HEK293T (cell line): ENCODE measurements at regions not wholly inside any gene's neighbourhood (a gene's known extent, or its start where the extent isn't known, plus 50 kb on each side); places are given as distances from the start of the nearest gene placed in this dataset.

Source experiments
- BHLHE40 ChIP-seq: fragments of 450-650 bp; IDR thresholded peaks from 2 replicates; pipeline ENCODE4 v1.6.1; 2016; ENCODE audit warnings: mild to moderate bottlenecking, moderate library complexity, borderline replicate concordance
- CTBP1 ChIP-seq: fragments of 450-650 bp; IDR thresholded peaks from 2 replicates; pipeline ENCODE4 v1.6.1; 2016; ENCODE audit warnings: borderline replicate concordance
- ELF4 ChIP-seq: fragments of 450-650 bp; IDR thresholded peaks from 2 replicates; pipeline ENCODE4 v1.6.1; 2017; ENCODE audit warnings: antibody characterized with exemption
- FOXA1 ChIP-seq: fragments of 450-650 bp; IDR thresholded peaks from 2 replicates; pipeline ENCODE4 v1.6.1; 2016; ENCODE audit warnings: mild to moderate bottlenecking
- FOXM1 ChIP-seq: fragments of 450-650 bp; IDR thresholded peaks from 2 replicates; pipeline ENCODE4 v1.6.1; 2017; ENCODE audit warnings: mild to moderate bottlenecking, borderline replicate concordance
- HDGF ChIP-seq: fragments of 450-650 bp; IDR thresholded peaks from 2 replicates; pipeline ENCODE4 v1.6.1; 2017; ENCODE audit warnings: antibody characterized with exemption, borderline replicate concordance
- L3MBTL2 ChIP-seq: fragments of 450-650 bp; conservative IDR thresholded peaks from 2 replicates; pipeline ENCODE4 v1.6.1; 2016; ENCODE audit warnings: mild to moderate bottlenecking
- PKNOX1 ChIP-seq: fragments of 450-650 bp; IDR thresholded peaks from 2 replicates; pipeline ENCODE4 v1.6.1; 2016
- SP1 ChIP-seq: fragments of 450-650 bp; IDR thresholded peaks from 2 replicates; pipeline ENCODE4 v1.6.1; 2017
- SUZ12 ChIP-seq: fragments of 450-650 bp; IDR thresholded peaks from 2 replicates; pipeline ENCODE4 v1.6.1; 2016; ENCODE audit warnings: mild to moderate bottlenecking
- TARDBP ChIP-seq: fragments of 450-650 bp; IDR thresholded peaks from 2 replicates; pipeline ENCODE4 v1.6.1; 2016

DNA sequence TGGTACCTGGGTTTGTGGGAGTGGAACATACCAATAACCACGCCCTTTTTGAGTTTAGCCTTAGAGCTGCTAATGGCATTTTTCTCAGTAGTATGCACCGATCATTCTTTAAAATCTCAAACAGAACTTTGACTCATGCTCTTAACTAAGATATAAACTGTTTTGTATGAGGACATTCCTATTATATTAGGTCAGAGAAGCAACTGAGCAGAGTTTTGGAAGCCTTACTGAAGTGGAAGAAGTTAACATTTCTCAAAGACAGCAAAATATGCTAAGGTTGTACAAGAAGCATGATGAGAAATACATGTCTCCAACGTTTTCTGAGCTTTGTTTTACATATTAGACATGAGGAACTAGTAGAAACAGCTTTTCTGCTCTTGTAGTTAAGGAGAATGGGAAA lies 819.2 kb downstream of the FSCB start:
- TF ChIP-seq PKNOX1: no peak
- no peak for TF ChIP-seq ELF4
- no peak for TF ChIP-seq CTBP1
- TF ChIP-seq SUZ12: no peak
- no peak for TF ChIP-seq FOXA1
- TF ChIP-seq BHLHE40: no peak
- no peak for TF ChIP-seq HDGF
- no peak for TF ChIP-seq TARDBP
- no peak for TF ChIP-seq L3MBTL2
- no peak for TF ChIP-seq FOXM1
- TF ChIP-seq SP1: no peak
